ENCODE measurements at regions not wholly inside any gene's neighbourhood (a gene's known extent, or its start where the extent isn't known, plus 50 kb on each side); places are given as distances from the start of the nearest gene placed in this dataset.

- Histone ChIP-seq H3K9me3 (no peaks in the 10 kb centered on the region), H3K4me1 (peaks cover 0 to 33% of the 10 kb centered on the region in 2 donors), H3K27me3 (no peaks in the 10 kb centered on the region), H3K27ac (no peak overlapping the region), H3K36me3 (no peaks in the 10 kb centered on the region), H3K4me3 (no peak overlapping the region)
- DNase-seq (ENCODE audit: low spot score) = no peak
- no peak for TF ChIP-seq CTCF (IDR thresholded peaks at IDR 0.05)
Observed at GRCh38 chr3:72151465-72152238, 366.7 kb upstream of the PROK2 start.

GRCh38 chr3:72150634-72151412 is 365.9 kb upstream of the PROK2 start:
- peaks cover 0 to 29% of the 10 kb centered on the region in 2 donors for H3K4me1 ChIP-seq
- H3K27me3 ChIP-seq = no peaks in the 10 kb centered on the region
- H3K27ac ChIP-seq = no peak overlapping the region
- H3K9me3 ChIP-seq = no peaks in the 10 kb centered on the region
- no peaks in the 10 kb centered on the region for H3K36me3 ChIP-seq
- no peak overlapping the region for H3K4me3 ChIP-seq
- no peak for DNase-seq (ENCODE audit: low spot score)
- no peak for TF ChIP-seq CTCF (IDR thresholded peaks at IDR 0.05)

GRCh38 chr3:72149645-72150300 is 364.8 kb upstream of the PROK2 start:
- no peaks in the 10 kb centered on the region for H3K9me3 ChIP-seq
- no peak for TF ChIP-seq CTCF (IDR thresholded peaks at IDR 0.05)
- no peak for DNase-seq (ENCODE audit: low spot score)
- no peak overlapping the region for H3K27ac ChIP-seq
- no peak overlapping the region for H3K4me3 ChIP-seq
- no peaks in the 10 kb centered on the region for H3K36me3 ChIP-seq
- peaks cover 0 to 30% of the 10 kb centered on the region in 2 donors for H3K4me1 ChIP-seq
- no peaks in the 10 kb centered on the region for H3K27me3 ChIP-seq

- DNase-seq (ENCODE audit: low spot score) = no peak
- no peaks in the 10 kb centered on the region for H3K9me3 ChIP-seq
- no peaks in the 10 kb centered on the region for H3K36me3 ChIP-seq
- H3K27ac ChIP-seq = no peak overlapping the region
- H3K4me1 ChIP-seq = peaks cover 0 to 24% of the 10 kb centered on the region in 2 donors
- no peak overlapping the region for H3K4me3 ChIP-seq
- H3K27me3 ChIP-seq = no peaks in the 10 kb centered on the region
- no peak for TF ChIP-seq CTCF (IDR thresholded peaks at IDR 0.05)
Observed at GRCh38 chr3:72147600-72147999, 362.7 kb upstream of the PROK2 start.

GRCh38 chr3:72145506-72146380 is 360.8 kb upstream of the PROK2 start:
- Histone ChIP-seq H3K36me3 (no peaks in the 10 kb centered on the region), H3K4me1 (peaks cover 0 to 15% of the 10 kb centered on the region in 2 donors), H3K4me3 (no peak overlapping the region), H3K9me3 (no peaks in the 10 kb centered on the region), H3K27me3 (no peaks in the 10 kb centered on the region), H3K27ac (peak overlapping the region; percentile 21 to 30)
- TF ChIP-seq CTCF (IDR thresholded peaks at IDR 0.05) = no peak
- no peak for DNase-seq (ENCODE audit: low spot score)

All from right atrium auricular region (tissue), 2 donors.